Endothelial cell of umbilical vein (primary cell): ENCODE measurements at regions not wholly inside any gene's neighbourhood (a gene's known extent, or its start where the extent isn't known, plus 50 kb on each side); places are given as distances from the start of the nearest gene placed in this dataset.

Experiments used
- BruUV-seq: library from RNA; stranded (reverse); fragments of 400-500 nt; replicated peaks from 2 replicates; lab custom pipeline; 2021; lab: Mats Ljungman, UMichigan
- CTCF ChIA-PET: fragments of 300-600, 350-600 bp; sonication (Branson Sonifier 250); formaldehyde crosslinking; loops from one replicate; lab custom pipeline; 2021; ENCODE audit warnings: antibody characterized with exemption, inconsistent platforms; lab: Charles Lee
- POLR2A ChIA-PET: fragments of 300-600, 350-600 bp; sonication (Branson Sonifier 250); formaldehyde crosslinking; loops from one replicate; lab custom pipeline; 2021; ENCODE audit warnings: antibody characterized with exemption, inconsistent platforms; lab: Charles Lee
- DNase-seq: peaks from one replicate; pipeline ENCODE4 v3.0.0-alpha.2; 2011; ENCODE audit warnings: low read depth, low spot score
- FAIRE-seq: peaks from 2 replicates; lab custom pipeline; 2011; peaks lifted over from hg19 to GRCh38; lab: Jason Lieb, UNC
- H2AFZ ChIP-seq: 2 replicates; pipeline ENCODE4 v1.6.0; 2012; ENCODE audit warnings: low read depth, low read length, control low read depth, inconsistent platforms
- H3K27ac ChIP-seq: 2 replicates; pipeline ENCODE4 v1.5.1; 2011; ENCODE audit warnings: low read depth, mild to moderate bottlenecking, control low read depth, low read length, moderate library complexity; ENCODE audit not compliant: insufficient read depth
- H3K27me3 ChIP-seq, 2 experiments: 2 replicates each; pipeline versions ENCODE4 v1.6.0 to v1.6.1; 2011; ENCODE audit warnings: low read length in 2 of 2, mixed read lengths in 1 of 2; ENCODE audit not compliant: control insufficient read depth in 2 of 2, insufficient read depth in 2 of 2
- H3K36me3 ChIP-seq, 2 experiments: 2 replicates in 1 of 2; 3 replicates in 1 of 2; pipeline ENCODE4 v1.5.1; 2011; ENCODE audit warnings: low read length in 2 of 2, mild to moderate bottlenecking in 1 of 2, moderate library complexity in 1 of 2; ENCODE audit not compliant: control insufficient read depth in 2 of 2, insufficient read depth in 2 of 2; ENCODE audit errors: extremely low read depth in 1 of 2
- H3K4me1 ChIP-seq: 3 replicates; pipeline ENCODE4 v1.5.1; 2011; ENCODE audit warnings: mild to moderate bottlenecking, low read length; ENCODE audit not compliant: control insufficient read depth, insufficient read depth; ENCODE audit errors: extremely low read depth
- H3K4me2 ChIP-seq: 2 replicates; pipeline ENCODE4 v1.6.1; 2011; ENCODE audit warnings: low read length, control low read depth, mixed read lengths; ENCODE audit not compliant: insufficient read depth
- H3K4me3 ChIP-seq, 3 experiments: fragments of 200-600 bp in 1 of 3; sonication (generic), shearing (Covaris generic) in 1 of 3; replicated peaks in 1 of 3; 2 replicates each; pipeline ENCODE4 v1.5.1; 2011 to 2016; ENCODE audit warnings: control low read depth in 3 of 3, low read length in 3 of 3, mild to moderate bottlenecking in 2 of 3, inconsistent platforms in 1 of 3, low read depth in 1 of 3, moderate library complexity in 1 of 3; ENCODE audit not compliant: insufficient read depth in 1 of 3
- H3K79me2 ChIP-seq: 2 replicates; pipeline ENCODE4 v1.6.0; 2012; ENCODE audit warnings: low read length, inconsistent platforms; ENCODE audit not compliant: control insufficient read depth, insufficient read depth
- H3K9ac ChIP-seq: replicated peaks from 2 replicates; pipeline ENCODE3; 2011; ENCODE audit warnings: low read length, control low read depth; ENCODE audit not compliant: insufficient read depth; ENCODE audit errors: extremely low read depth
- H3K9me1 ChIP-seq: replicated peaks from 3 replicates; pipeline ENCODE4 v1.6.0; 2011; ENCODE audit warnings: mild to moderate bottlenecking, low read length; ENCODE audit not compliant: control insufficient read depth, insufficient read depth; ENCODE audit errors: extremely low read depth
- H3K9me3 ChIP-seq: replicated peaks from 2 replicates; pipeline ENCODE4 v1.5.1; 2012; ENCODE audit warnings: low read length, inconsistent platforms; ENCODE audit not compliant: control insufficient read depth, insufficient read depth
- H4K20me1 ChIP-seq: replicated peaks from 2 replicates; pipeline ENCODE3; 2011; ENCODE audit warnings: mild to moderate bottlenecking, low read length; ENCODE audit not compliant: control insufficient read depth, insufficient read depth; ENCODE audit errors: extremely low read depth
- CTCF ChIP-seq, 2 donors: IDR thresholded peaks; 1 replicate in 1 of 2; 2 replicates in 1 of 2; pipeline ENCODE4 v1.5.1; 2011; ENCODE audit warnings: low read length in 2 of 2, mild to moderate bottlenecking in 2 of 2, moderate library complexity in 2 of 2, control low read depth in 1 of 2, inconsistent platforms in 1 of 2, low read depth in 1 of 2; ENCODE audit not compliant: insufficient read depth in 1 of 2; ENCODE audit errors: extremely low read depth in 1 of 2
- EZH2 ChIP-seq: IDR thresholded peaks from 2 replicates; pipeline ENCODE4 v1.6.1; 2012; ENCODE audit warnings: borderline replicate concordance, low read depth, mild to moderate bottlenecking, moderate library complexity, low read length, inconsistent platforms; ENCODE audit not compliant: severe bottlenecking
- FOS ChIP-seq: IDR thresholded peaks from 2 replicates; pipeline ENCODE4 v1.6.1; 2011; ENCODE audit warnings: mild to moderate bottlenecking, low read length, moderate library complexity, borderline replicate concordance; ENCODE audit not compliant: insufficient read depth
- GATA2 ChIP-seq: IDR thresholded peaks from 2 replicates; pipeline ENCODE4 v1.7.0; 2011; ENCODE audit warnings: low read depth, mild to moderate bottlenecking, moderate library complexity, mixed read lengths, low read length; ENCODE audit not compliant: insufficient read length, insufficient read depth
- JUN ChIP-seq: IDR thresholded peaks from 2 replicates; pipeline ENCODE4 v1.6.1; 2011; ENCODE audit warnings: borderline replicate concordance, low read depth; ENCODE audit not compliant: insufficient read length, insufficient read depth
- MAX ChIP-seq: IDR thresholded peaks from 2 replicates; pipeline ENCODE4 v1.6.1; 2011; ENCODE audit not compliant: insufficient read depth, insufficient read length
- MYC ChIP-seq: IDR thresholded peaks from one replicate; pipeline ENCODE4 v1.6.1; 2011; ENCODE audit warnings: mild to moderate bottlenecking, low read depth, low read length
- POLR2A ChIP-seq: IDR thresholded peaks from 2 replicates; pipeline ENCODE4 v1.6.1; 2012; ENCODE audit warnings: low read depth, mild to moderate bottlenecking, control low read depth, low read length
- POLR2AphosphoS5 ChIP-seq: IDR thresholded peaks from 2 replicates; pipeline ENCODE4 v1.6.1; 2012; ENCODE audit warnings: low read depth, mild to moderate bottlenecking, control low read depth, low read length, moderate library complexity; ENCODE audit not compliant: insufficient read depth
- dilution Hi-C: fragments of 300-500 bp; cut with MboI; formaldehyde crosslinking; loops from one replicate; pipeline ENCODE4 v1.15.0; 2019; ENCODE audit warnings: low sequenced_read_pairs; ENCODE audit not compliant: extremely low pct_ligation_motif_present
- intact Hi-C: fragments of 100-400 bp; cut with micrococcal nuclease; formaldehyde crosslinking; loops from one replicate; pipeline ENCODE4 v1.10.0; 2022

- TF ChIP-seq POLR2A (no peak), MYC (no peak), FOS (no peak), MAX (no peak), GATA2 (no peak), EZH2 (no peak), CTCF (IDR thresholded peaks at IDR 0.05; ENCODE audit: extremely low read depth in 1 of 2, insufficient read depth in 1 of 2, low read depth in 1 of 2, low read length in 2 of 2) (no peak), JUN (no peak), POLR2AphosphoS5 (no peak)
Measured at GRCh38 chr2:16871411-16871810, 205.8 kb upstream of the CYRIA start.

More at GRCh38 chr2:16871411-16871810, 205.8 kb upstream of the CYRIA start:
- Histone ChIP-seq H3K4me1 (no peaks in the 10 kb centered on the region), H3K27ac (no peak overlapping the region), H3K4me3 (no peak overlapping the region), H3K36me3 (no peaks in the 10 kb centered on the region), H3K9me3 (no peaks in the 10 kb centered on the region), H4K20me1 (no peaks in the 10 kb centered on the region), H3K9me1 (no peaks in the 10 kb centered on the region), H3K4me2 (no peak overlapping the region), H3K9ac (no peak overlapping the region), H3K79me2 (no peaks in the 10 kb centered on the region), H2AFZ (no peak overlapping the region), H3K27me3 (no peaks in the 10 kb centered on the region)
- ChIA-PET POLR2A (no interaction called here), CTCF (no interaction called here)
- FAIRE-seq (no peak), DNase-seq (no peak)
- no TSS peak for BruUV-seq
- intact Hi-C loops: no loop called here
- dilution Hi-C loops: no loop called here
